Ishikawa (cell line): ENCODE measurements at regions not wholly inside any gene's neighbourhood (a gene's known extent, or its start where the extent isn't known, plus 50 kb on each side); places are given as distances from the start of the nearest gene placed in this dataset.

Experiments
- CEBPB ChIP-seq: IDR thresholded peaks from 2 replicates; pipeline ENCODE4 v1.6.1; 2012
- CREB1 ChIP-seq: IDR thresholded peaks from 2 replicates; pipeline ENCODE4 v1.6.1; 2012; ENCODE audit warnings: low read depth
- EGR1 ChIP-seq: IDR thresholded peaks from 2 replicates; pipeline ENCODE4 v1.6.1; 2012
- EP300 ChIP-seq: IDR thresholded peaks from 2 replicates; pipeline ENCODE4 v1.6.1; 2012; ENCODE audit warnings: borderline replicate concordance
- FOXM1 ChIP-seq: IDR thresholded peaks from 2 replicates; pipeline ENCODE4 v1.6.1; 2012; ENCODE audit warnings: low read depth, borderline replicate concordance
- MAX ChIP-seq: IDR thresholded peaks from 2 replicates; pipeline ENCODE4 v1.6.1; 2012
- NFIC ChIP-seq: IDR thresholded peaks from 2 replicates; pipeline ENCODE4 v1.6.1; 2012
- RAD21 ChIP-seq: IDR thresholded peaks from 2 replicates; pipeline ENCODE4 v1.6.1; 2012; ENCODE audit warnings: low read depth
- REST ChIP-seq: IDR thresholded peaks from 2 replicates; pipeline ENCODE4 v1.6.1; 2012; ENCODE audit warnings: low read depth, mild to moderate bottlenecking
- TAF1 ChIP-seq: IDR thresholded peaks from 2 replicates; pipeline ENCODE4 v1.6.1; 2012; ENCODE audit warnings: low read depth, mild to moderate bottlenecking
- TCF12 ChIP-seq: IDR thresholded peaks from 2 replicates; pipeline ENCODE4 v1.6.1; 2012; ENCODE audit warnings: low read depth
- TEAD4 ChIP-seq: IDR thresholded peaks from 2 replicates; pipeline ENCODE4 v1.6.1; 2012
- USF1 ChIP-seq: IDR thresholded peaks from 2 replicates; pipeline ENCODE4 v1.6.1; 2012
- YY1 ChIP-seq: IDR thresholded peaks from 2 replicates; pipeline ENCODE4 v1.6.1; 2012; ENCODE audit warnings: low read depth
- ZBTB7A ChIP-seq: IDR thresholded peaks from 2 replicates; pipeline ENCODE4 v1.6.1; 2012; ENCODE audit warnings: low read depth

GRCh38 chr5:114660791-114661190 is 298.9 kb downstream of the KCNN2 start:
- TF ChIP-seq ZBTB7A, result no peak
- no peak for TF ChIP-seq TCF12
- TF ChIP-seq NFIC, result no peak
- TF ChIP-seq FOXM1, result no peak

- TF ChIP-seq RAD21 (no peak), FOXM1 (no peak), CREB1 (no peak), EP300 (no peak), ZBTB7A (no peak), YY1 (no peak), REST (no peak), TCF12 (no peak), CEBPB (no peak), MAX (no peak), NFIC (no peak)
Measured at GRCh38 chr5:114658194-114658593, 296.3 kb downstream of the KCNN2 start.

GRCh38 chr5:114657342-114658130 is 295.7 kb downstream of the KCNN2 start:
- TF ChIP-seq TEAD4, result no peak
- no peak for TF ChIP-seq RAD21
- TF ChIP-seq CEBPB, result no peak
- TF ChIP-seq MAX, result no peak
- TF ChIP-seq EGR1, result no peak
- no peak for TF ChIP-seq NFIC
- TF ChIP-seq CREB1, result no peak

- TF ChIP-seq YY1, result no peak
- no peak for TF ChIP-seq CREB1
- no peak for TF ChIP-seq REST
Measured at GRCh38 chr5:114649878-114650277, 288.0 kb downstream of the KCNN2 start.

GRCh38 chr5:114648940-114649339 is 287.1 kb downstream of the KCNN2 start:
- TF ChIP-seq EP300 (no peak), EGR1 (no peak), YY1 (no peak), CEBPB (no peak), MAX (no peak), TAF1 (no peak), TEAD4 (no peak), NFIC (no peak), REST (no peak), USF1 (no peak), FOXM1 (no peak), TCF12 (no peak), RAD21 (no peak), CREB1 (no peak)
